Subcutaneous abdominal adipose tissue (tissue), 5 donors: ENCODE measurements at regions not wholly inside any gene's neighbourhood (a gene's known extent, or its start where the extent isn't known, plus 50 kb on each side); places are given as distances from the start of the nearest gene placed in this dataset.

ENCODE experiments used
- H3K27ac ChIP-seq: one replicate; pipeline ENCODE4 v1.7.0; 2013; ENCODE audit warnings: low read depth, mild to moderate bottlenecking, inconsistent platforms, low read length, moderate library complexity
- H3K27me3 ChIP-seq, 5 donors: one replicate each; pipeline ENCODE4 v1.7.0; 2013; ENCODE audit warnings: low read length in 5 of 5, inconsistent platforms in 1 of 5; ENCODE audit not compliant: control insufficient read depth in 5 of 5, insufficient read depth in 4 of 5
- H3K36me3 ChIP-seq, 5 donors: one replicate each; pipeline ENCODE4 v1.7.0; 2013; ENCODE audit warnings: low read length in 5 of 5; ENCODE audit not compliant: control insufficient read depth in 5 of 5, insufficient read depth in 5 of 5
- H3K4me1 ChIP-seq, 5 donors: one replicate each; pipeline ENCODE4 v1.7.0; 2013; ENCODE audit warnings: low read length in 5 of 5, mild to moderate bottlenecking in 3 of 5, moderate library complexity in 1 of 5; ENCODE audit not compliant: control insufficient read depth in 5 of 5, insufficient read depth in 5 of 5
- H3K4me3 ChIP-seq, 5 donors: one replicate each; pipeline ENCODE4 v1.7.0; 2013; ENCODE audit warnings: low read length in 5 of 5, low read depth in 1 of 5
- H3K9ac ChIP-seq, 5 donors: one replicate each; pipeline ENCODE4 v1.7.0; 2013; ENCODE audit warnings: low read length in 5 of 5, mild to moderate bottlenecking in 4 of 5, moderate library complexity in 3 of 5
- H3K9me3 ChIP-seq, 5 donors: one replicate each; pipeline ENCODE4 v1.7.0; 2013; ENCODE audit warnings: low read length in 5 of 5; ENCODE audit not compliant: control insufficient read depth in 5 of 5
- donor health status: healthy.
- donor health status: healthy.
- donor health status: healthy.
- donor health status: healthy.
- donor health status: healthy.

- no peak overlapping the region for H3K27ac ChIP-seq
- H3K27me3 ChIP-seq, result peaks cover 0 to 3% (median 0%) of the 10 kb centered on the region in 5 donors
- H3K9ac ChIP-seq, result no peak overlapping the region
- no peak overlapping the region for H3K4me3 ChIP-seq
- H3K9me3 ChIP-seq, result no peaks in the 10 kb centered on the region
- peaks cover 0 to 6% (median 6%) of the 10 kb centered on the region in 5 donors for H3K4me1 ChIP-seq
- H3K36me3 ChIP-seq, result no peaks in the 10 kb centered on the region
These were observed 191.8 kb downstream of the GAS1 start for GRCh38 chr9:86755561-86755941.

GRCh38 chr9:86754581-86755560 is 192.4 kb downstream of the GAS1 start:
- no peak overlapping the region for H3K4me3 ChIP-seq
- H3K9ac ChIP-seq, result no peak overlapping the region
- peaks cover 0 to 6% (median 6%) of the 10 kb centered on the region in 5 donors for H3K4me1 ChIP-seq
- peaks cover 0 to 3% (median 0%) of the 10 kb centered on the region in 5 donors for H3K27me3 ChIP-seq
- H3K9me3 ChIP-seq, result no peaks in the 10 kb centered on the region
- no peaks in the 10 kb centered on the region for H3K36me3 ChIP-seq
- no peak overlapping the region for H3K27ac ChIP-seq

- Histone ChIP-seq H3K36me3 (no peaks in the 10 kb centered on the region), H3K9me3 (no peaks in the 10 kb centered on the region), H3K27me3 (peaks cover 0 to 3% (median 0%) of the 10 kb centered on the region in 5 donors), H3K9ac (no peak overlapping the region), H3K27ac (no peak overlapping the region), H3K4me3 (no peak overlapping the region), H3K4me1 (peaks cover 0 to 6% (median 6%) of the 10 kb centered on the region in 5 donors)
These were observed 193.5 kb downstream of the GAS1 start for GRCh38 chr9:86753836-86754235.

GRCh38 chr9:86752733-86753132 is 194.6 kb downstream of the GAS1 start:
- no peak overlapping the region for H3K9ac ChIP-seq
- H3K36me3 ChIP-seq, result no peaks in the 10 kb centered on the region
- no peak overlapping the region for H3K27ac ChIP-seq
- no peaks in the 10 kb centered on the region for H3K9me3 ChIP-seq
- no peak overlapping the region for H3K4me3 ChIP-seq
- H3K4me1 ChIP-seq, result peaks cover 0 to 6% (median 6%) of the 10 kb centered on the region in 5 donors
- H3K27me3 ChIP-seq, result peaks cover 0 to 3% (median 0%) of the 10 kb centered on the region in 5 donors

- H3K4me1 ChIP-seq, result peaks cover 0 to 6% (median 6%) of the 10 kb centered on the region in 5 donors
- H3K36me3 ChIP-seq, result no peaks in the 10 kb centered on the region
- no peak overlapping the region for H3K27ac ChIP-seq
- no peak overlapping the region for H3K9ac ChIP-seq
- no peaks in the 10 kb centered on the region for H3K27me3 ChIP-seq
- H3K4me3 ChIP-seq, result no peak overlapping the region
- H3K9me3 ChIP-seq, result no peaks in the 10 kb centered on the region
These were observed 195.3 kb downstream of the GAS1 start for GRCh38 chr9:86751956-86752355.

- H3K9ac ChIP-seq, result no peak overlapping the region
- H3K27me3 ChIP-seq, result no peaks in the 10 kb centered on the region
- no peaks in the 10 kb centered on the region for H3K9me3 ChIP-seq
- no peak overlapping the region for H3K4me3 ChIP-seq
- H3K36me3 ChIP-seq, result no peaks in the 10 kb centered on the region
- H3K4me1 ChIP-seq, result peaks cover 0 to 6% (median 6%) of the 10 kb centered on the region in 5 donors
- H3K27ac ChIP-seq, result no peak overlapping the region
These were observed 196.1 kb downstream of the GAS1 start for GRCh38 chr9:86751207-86751606.

- no peaks in the 10 kb centered on the region for H3K27me3 ChIP-seq
- no peak overlapping the region for H3K4me3 ChIP-seq
- no peak overlapping the region for H3K27ac ChIP-seq
- no peaks in the 10 kb centered on the region for H3K9me3 ChIP-seq
- H3K9ac ChIP-seq, result no peak overlapping the region
- peaks cover 0 to 5% (median 4%) of the 10 kb centered on the region in 5 donors for H3K4me1 ChIP-seq
- H3K36me3 ChIP-seq, result no peaks in the 10 kb centered on the region
These were observed 197.4 kb downstream of the GAS1 start for GRCh38 chr9:86749894-86750255.

GRCh38 chr9:86749161-86749893 is 198.0 kb downstream of the GAS1 start:
- Histone ChIP-seq H3K27ac (no peak overlapping the region), H3K4me1 (peaks cover 0 to 2% (median 0%) of the 10 kb centered on the region in 5 donors), H3K36me3 (no peaks in the 10 kb centered on the region), H3K9ac (no peak overlapping the region), H3K4me3 (no peak overlapping the region), H3K27me3 (no peaks in the 10 kb centered on the region), H3K9me3 (no peaks in the 10 kb centered on the region)

- H3K9me3 ChIP-seq, result no peaks in the 10 kb centered on the region
- no peak overlapping the region for H3K9ac ChIP-seq
- no peak overlapping the region for H3K27ac ChIP-seq
- no peaks in the 10 kb centered on the region for H3K36me3 ChIP-seq
- peaks cover 0 to 2% (median 0%) of the 10 kb centered on the region in 5 donors for H3K4me1 ChIP-seq
- H3K4me3 ChIP-seq, result no peak overlapping the region
- no peaks in the 10 kb centered on the region for H3K27me3 ChIP-seq
These were observed 199.6 kb downstream of the GAS1 start for GRCh38 chr9:86747711-86748110.
